Progenitor cell of endocrine pancreas (in vitro differentiated cells): ENCODE measurements at regions not wholly inside any gene's neighbourhood (a gene's known extent, or its start where the extent isn't known, plus 50 kb on each side); places are given as distances from the start of the nearest gene placed in this dataset.

Source experiments
- DNase-seq: peaks from one replicate; pipeline ENCODE4 v3.0.0; 2021; ENCODE audit warnings: low spot score; ENCODE audit not compliant: unreplicated experiment
- H3K27ac Mint-ChIP-seq: 2 replicates; pipeline ENCODE4 v1.8.0; 2021; ENCODE audit warnings: mild to moderate bottlenecking, moderate library complexity, mixed read lengths
- H3K27me3 Mint-ChIP-seq: 2 replicates; pipeline ENCODE4 v1.8.0; 2021; ENCODE audit warnings: mixed read lengths
- H3K36me3 Mint-ChIP-seq: 2 replicates; pipeline ENCODE4 v1.8.0; 2022; ENCODE audit warnings: mixed read lengths; ENCODE audit not compliant: insufficient read depth
- H3K4me1 Mint-ChIP-seq: 2 replicates; pipeline ENCODE4 v1.8.0; 2021; ENCODE audit warnings: low read depth, mixed read lengths
- H3K4me3 Mint-ChIP-seq: 2 replicates; pipeline ENCODE4 v1.8.0; 2021; ENCODE audit warnings: low read depth, mild to moderate bottlenecking, moderate library complexity, mixed read lengths
- H3K9me3 Mint-ChIP-seq: 2 replicates; pipeline ENCODE4 v1.8.0; 2021; ENCODE audit warnings: low read depth, mixed read lengths
- TF ChIP-seq, protein P1 (sequence below): fragments of 200-600 bp; sonication (generic); IDR thresholded peaks from one replicate; pipeline ENCODE4 v1.5.0; 2021; ENCODE audit warnings: antibody characterized with exemption, mild to moderate bottlenecking; ENCODE audit not compliant: unreplicated experiment

DNA sequence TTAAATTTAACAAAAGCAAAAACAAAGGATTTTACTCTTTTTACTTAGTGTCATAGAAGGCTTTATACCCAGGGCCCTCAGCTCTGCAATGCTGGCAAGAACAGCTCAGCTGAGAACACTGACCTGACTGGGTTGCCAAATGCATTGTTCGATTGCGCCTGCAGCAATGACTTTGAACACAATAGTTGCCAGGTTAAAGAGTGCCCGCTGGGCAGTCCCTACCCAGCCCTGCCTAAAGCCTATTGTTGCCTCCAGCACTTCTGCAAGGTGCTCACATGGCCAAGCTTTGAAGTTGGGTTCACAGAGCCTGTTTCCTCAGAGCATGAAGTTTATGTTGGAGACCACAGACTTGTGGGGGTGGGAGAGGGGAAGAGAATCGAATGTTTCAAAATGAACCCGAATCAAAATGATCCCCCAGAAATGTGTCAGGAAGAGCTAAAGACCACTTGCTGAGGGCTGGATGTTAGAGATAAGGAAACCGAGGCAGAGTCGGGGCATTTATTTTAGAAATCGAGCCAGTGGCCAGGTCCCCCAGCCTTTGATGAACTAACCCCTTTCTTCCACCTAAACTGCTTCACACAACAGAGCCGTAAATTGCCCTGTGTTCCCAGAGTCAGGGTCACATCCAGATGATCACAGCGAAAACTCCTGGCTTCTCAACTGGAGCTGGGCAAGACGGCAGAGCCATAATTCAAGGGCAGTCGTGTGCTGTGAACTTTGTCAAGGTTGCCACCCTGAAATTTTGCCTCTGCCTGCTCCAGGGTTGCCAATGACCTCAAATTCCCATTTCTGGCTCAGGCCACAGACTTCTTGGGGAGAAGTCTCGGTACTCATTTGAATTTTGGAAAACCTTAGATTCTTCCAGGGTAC is 55.0 kb downstream of the FOXA2 start:
- H3K27ac Mint-ChIP-seq, result no peak overlapping the region
- TF ChIP-seq, protein P1, sequence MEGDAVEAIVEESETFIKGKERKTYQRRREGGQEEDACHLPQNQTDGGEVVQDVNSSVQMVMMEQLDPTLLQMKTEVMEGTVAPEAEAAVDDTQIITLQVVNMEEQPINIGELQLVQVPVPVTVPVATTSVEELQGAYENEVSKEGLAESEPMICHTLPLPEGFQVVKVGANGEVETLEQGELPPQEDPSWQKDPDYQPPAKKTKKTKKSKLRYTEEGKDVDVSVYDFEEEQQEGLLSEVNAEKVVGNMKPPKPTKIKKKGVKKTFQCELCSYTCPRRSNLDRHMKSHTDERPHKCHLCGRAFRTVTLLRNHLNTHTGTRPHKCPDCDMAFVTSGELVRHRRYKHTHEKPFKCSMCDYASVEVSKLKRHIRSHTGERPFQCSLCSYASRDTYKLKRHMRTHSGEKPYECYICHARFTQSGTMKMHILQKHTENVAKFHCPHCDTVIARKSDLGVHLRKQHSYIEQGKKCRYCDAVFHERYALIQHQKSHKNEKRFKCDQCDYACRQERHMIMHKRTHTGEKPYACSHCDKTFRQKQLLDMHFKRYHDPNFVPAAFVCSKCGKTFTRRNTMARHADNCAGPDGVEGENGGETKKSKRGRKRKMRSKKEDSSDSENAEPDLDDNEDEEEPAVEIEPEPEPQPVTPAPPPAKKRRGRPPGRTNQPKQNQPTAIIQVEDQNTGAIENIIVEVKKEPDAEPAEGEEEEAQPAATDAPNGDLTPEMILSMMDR, result no peak
- H3K27me3 Mint-ChIP-seq, result no peaks in the 10 kb centered on the region
- no peak for DNase-seq
- H3K4me3 Mint-ChIP-seq, result no peak overlapping the region
- H3K9me3 Mint-ChIP-seq, result no peaks in the 10 kb centered on the region
- H3K4me1 Mint-ChIP-seq, result peaks cover 25% of the 10 kb centered on the region
- H3K36me3 Mint-ChIP-seq, result no peaks in the 10 kb centered on the region

DNA sequence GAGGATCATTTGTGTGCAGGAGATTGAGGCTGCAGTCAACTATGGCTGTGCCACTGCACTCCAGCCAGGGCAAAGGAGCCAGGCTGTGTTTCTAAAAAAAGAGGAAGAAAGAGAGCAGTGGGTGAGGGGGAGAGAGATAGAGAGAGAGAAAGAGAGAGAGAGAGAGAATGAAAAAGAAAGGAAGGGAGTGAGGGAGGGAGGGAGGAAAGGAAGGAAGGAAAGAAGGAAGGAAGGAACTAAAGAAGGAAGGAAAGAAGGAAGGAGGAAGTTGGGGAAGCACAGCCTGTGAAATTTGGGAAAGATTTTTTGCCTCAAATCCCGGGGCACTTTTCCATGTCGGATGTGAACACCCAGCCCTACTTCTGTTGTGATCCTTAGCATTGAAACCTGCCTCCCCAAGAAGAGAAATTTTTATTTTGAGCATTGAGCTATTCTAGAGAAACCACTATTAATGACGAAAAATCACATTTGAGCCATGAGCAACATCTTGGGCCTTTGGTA is 57.8 kb downstream of the FOXA2 start:
- TF ChIP-seq, protein P1, result no peak

DNA sequence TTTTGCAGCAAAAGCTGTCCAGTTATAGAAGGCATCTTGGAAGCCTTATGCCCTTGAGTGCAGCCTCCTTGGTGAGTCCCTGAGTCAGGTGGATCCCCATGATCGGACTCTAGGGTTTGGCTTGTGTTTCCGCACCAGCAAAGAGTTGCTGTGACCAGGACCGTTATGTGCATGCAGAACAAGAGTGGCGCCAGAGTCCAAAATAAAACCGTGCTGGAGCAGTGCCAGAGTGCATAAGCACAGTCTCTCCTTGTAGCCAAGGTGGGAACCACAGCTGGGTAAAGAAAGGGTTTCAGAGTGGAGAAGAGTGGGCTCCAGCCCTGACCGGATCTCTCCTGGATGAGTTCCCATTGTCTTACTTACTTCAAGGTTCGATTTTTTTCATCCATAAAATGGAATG is 58.6 kb downstream of the FOXA2 start:
- H3K4me1 Mint-ChIP-seq, result peaks cover 32% of the 10 kb centered on the region
- H3K4me3 Mint-ChIP-seq, result no peak overlapping the region
- H3K27me3 Mint-ChIP-seq, result no peaks in the 10 kb centered on the region
- H3K27ac Mint-ChIP-seq, result peak overlapping the region; percentile 6
- TF ChIP-seq, protein P1, result no peak
- no peaks in the 10 kb centered on the region for H3K36me3 Mint-ChIP-seq
- DNase-seq, result no peak
- no peaks in the 10 kb centered on the region for H3K9me3 Mint-ChIP-seq

More for the DNA sequence above, 57.8 kb downstream of the FOXA2 start:
- Mint-ChIP-seq H3K36me3 (no peaks in the 10 kb centered on the region), H3K27me3 (no peaks in the 10 kb centered on the region), H3K4me1 (peaks cover 33% of the 10 kb centered on the region), H3K9me3 (no peaks in the 10 kb centered on the region), H3K27ac (no peak overlapping the region), H3K4me3 (no peak overlapping the region)
- DNase-seq, result no peak

DNA sequence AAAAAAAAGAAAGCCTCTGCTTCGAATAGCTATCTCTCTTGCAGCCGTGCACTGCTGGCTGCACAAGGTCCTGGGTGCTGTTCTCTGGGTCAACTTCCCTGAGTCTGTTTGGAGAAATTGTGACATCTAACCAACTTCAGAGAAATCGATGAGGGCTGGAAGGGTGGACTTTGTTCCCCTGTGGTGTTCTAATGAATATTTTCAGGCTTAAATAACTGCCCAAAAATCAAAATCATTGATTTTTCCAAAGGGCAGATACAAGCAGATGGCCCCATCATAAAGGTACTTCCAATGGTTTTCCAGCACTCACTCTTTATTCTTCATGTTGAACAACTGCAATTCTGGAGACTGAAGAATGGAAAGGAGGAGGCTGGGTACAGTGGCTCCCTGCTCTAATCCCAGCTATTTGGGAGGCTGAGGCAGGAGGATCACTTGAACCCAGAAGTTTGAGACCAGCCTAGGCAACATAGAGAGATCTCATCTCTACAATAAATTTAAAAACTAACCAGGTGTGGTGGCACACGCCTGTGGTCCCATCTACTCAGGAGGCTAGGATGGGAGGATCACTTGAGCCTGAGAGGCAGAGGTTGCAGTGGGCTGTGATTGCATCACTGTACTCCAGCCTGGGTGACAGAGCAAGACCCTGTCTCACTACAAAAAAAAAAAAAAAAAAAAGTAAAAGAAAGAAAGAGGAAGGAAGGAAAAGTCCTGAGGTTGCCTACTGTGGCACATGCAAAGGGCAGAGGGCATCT is 59.1 kb downstream of the FOXA2 start:
- H3K27ac Mint-ChIP-seq, result no peak overlapping the region
- no peak overlapping the region for H3K4me3 Mint-ChIP-seq
- TF ChIP-seq, protein P1, result no peak
- H3K4me1 Mint-ChIP-seq, result peaks cover 32% of the 10 kb centered on the region
- no peaks in the 10 kb centered on the region for H3K27me3 Mint-ChIP-seq
- DNase-seq, result no peak
- H3K36me3 Mint-ChIP-seq, result no peaks in the 10 kb centered on the region
- H3K9me3 Mint-ChIP-seq, result no peaks in the 10 kb centered on the region

DNA sequence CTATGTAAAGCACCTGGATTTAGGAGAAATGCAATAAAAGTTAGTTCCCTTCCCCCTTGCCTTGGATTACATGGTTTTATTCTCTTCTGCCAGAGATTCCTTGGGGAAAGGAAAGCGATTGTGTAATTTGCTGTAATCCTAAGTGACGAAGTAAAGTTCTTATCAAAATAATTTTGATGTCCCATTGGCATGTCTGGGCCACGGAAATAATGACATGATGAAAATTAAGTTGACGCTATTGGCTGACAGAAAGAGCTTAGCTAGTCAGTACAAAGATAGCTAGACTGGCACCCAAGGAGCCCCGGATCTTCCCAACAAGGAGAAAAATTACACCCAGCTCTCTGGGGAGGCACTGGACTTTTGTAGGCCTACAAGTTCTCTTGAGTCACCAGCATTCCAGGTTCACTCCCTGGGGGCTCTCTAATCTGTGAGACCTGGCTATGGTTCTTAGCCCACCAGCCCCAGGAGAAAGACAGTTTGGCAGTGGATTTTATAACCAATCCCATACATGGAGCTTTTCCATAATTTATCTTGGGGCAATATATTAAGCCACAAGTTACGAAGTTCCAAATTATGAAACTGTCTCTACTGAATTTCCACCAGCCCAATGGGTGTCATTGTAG is 59.9 kb downstream of the FOXA2 start:
- TF ChIP-seq, protein P1, result no peak
- peaks cover 28% of the 10 kb centered on the region for H3K4me1 Mint-ChIP-seq
- no peaks in the 10 kb centered on the region for H3K9me3 Mint-ChIP-seq
- no peak overlapping the region for H3K4me3 Mint-ChIP-seq
- peak overlapping the region; percentile 93 for H3K27ac Mint-ChIP-seq
- no peak for DNase-seq
- no peaks in the 10 kb centered on the region for H3K27me3 Mint-ChIP-seq
- H3K36me3 Mint-ChIP-seq, result no peaks in the 10 kb centered on the region
